Occipital lobe (tissue), 1 donor: ENCODE measurements at regions not wholly inside any gene's neighbourhood (a gene's known extent, or its start where the extent isn't known, plus 50 kb on each side); places are given as distances from the start of the nearest gene placed in this dataset.

ENCODE experiments used
- DNase-seq: peaks from one replicate; lab custom pipeline; 2025; lab: John Stamatoyannopoulos, UW

DNA sequence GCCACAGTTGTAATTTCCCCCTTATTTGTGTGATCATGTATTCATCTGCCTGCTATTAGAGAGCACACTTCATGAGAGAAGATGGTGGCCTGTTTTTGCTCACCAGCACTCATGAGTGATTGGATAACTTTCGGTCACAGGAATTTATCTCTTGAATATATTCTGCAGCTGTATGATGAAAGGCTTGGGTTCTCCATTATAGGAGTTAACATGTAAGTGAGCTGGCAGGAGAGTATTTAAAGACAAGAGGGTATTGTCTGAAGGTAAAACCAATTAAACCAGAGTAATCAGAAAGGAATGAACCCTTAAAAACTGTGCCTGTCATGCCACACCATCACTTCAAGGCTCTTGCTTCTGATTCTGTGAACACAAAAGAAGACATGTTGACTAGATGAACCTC is 574.9 kb upstream of the CAMK1G start:
- no peak for DNase-seq

DNA sequence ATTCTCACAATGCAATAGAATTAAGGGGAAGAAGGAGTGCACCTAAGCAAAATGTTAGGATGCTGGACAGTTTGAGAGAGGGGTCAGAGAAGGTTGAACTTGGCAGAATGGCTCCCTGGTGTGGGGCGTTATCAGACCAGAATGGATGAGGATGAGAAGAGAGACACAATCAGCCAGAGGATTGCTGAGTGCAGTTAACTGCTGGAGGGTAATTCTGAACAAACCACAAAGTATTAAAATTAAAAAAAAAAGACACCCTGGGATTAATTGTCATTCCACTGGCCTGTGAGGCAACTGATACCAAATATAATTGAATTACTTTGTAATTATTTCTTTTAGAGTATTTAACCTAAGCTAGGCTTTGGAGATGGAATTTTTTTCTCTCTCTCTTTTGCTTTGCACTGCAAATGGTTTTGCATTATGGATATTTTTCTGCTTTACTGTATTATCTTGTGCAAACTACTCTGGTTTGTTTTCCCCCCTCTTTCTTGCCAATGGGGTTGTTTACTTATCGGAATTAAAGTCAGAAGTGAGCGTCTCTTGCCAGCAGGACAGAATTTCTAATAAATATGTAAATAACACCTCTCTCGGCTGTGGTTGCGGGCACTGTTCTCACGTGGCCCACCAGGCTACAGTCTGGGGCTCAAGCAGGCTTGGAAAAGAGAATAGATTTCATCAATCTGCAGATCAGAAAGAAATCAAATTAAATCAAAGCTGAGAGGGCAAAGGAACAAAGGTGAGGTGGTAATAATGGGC is 572.9 kb upstream of the CAMK1G start:
- DNase-seq = no peak

DNA sequence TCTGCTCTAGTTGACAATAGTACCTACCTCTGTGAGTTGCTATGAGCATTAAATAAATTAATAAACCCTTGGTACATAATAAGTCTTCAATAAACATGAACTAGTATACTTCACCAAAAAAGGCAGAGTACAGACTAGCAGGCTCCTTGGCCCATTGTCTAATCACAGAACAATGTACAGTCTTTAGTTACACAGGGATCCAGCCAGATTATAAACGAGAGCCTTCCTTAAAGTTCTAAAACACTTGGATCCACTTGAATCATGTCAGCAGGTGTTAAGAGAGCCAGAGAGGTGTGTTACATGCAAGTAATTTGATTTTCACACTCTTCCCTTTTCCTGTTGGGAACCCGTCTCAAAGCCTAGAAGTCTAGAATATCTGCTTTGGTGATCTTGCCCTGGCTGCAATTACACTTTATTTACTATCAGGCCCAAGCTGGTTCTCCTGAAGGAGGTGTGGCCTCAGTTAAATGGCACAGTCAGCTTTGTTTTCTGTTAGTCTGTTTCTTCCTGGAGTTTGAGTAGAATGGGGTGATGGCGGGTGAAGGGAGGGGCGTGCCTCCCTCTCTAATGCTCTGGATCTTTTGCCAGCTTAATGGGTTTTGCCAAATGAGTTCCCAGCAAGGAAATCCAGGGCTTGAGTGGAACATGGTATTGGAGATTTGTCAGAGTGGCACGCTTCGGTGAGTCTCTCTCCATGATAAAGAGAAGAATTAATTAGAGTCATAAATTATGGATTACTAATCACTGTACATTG is 570.9 kb upstream of the CAMK1G start:
- DNase-seq = no peak

DNA sequence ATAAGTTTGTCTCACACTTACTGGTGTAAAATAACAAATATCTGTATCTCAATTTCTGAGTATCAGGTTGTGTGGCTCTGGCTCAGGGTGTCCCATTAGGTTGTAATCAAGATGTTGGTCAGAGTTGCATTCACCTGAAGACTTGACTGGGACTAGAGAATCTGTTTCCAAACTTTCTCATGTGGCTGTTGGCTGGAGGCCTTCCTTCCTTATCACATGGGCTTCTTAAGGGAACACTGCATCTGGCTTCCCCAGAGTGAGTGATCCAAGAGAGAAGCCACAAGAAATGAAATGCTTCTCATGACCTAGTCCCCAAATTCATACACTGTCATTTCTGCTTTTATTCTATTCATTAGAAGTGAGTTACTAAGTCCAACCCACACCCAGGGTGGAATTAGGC is 568.4 kb upstream of the CAMK1G start:
- DNase-seq = no peak

DNA sequence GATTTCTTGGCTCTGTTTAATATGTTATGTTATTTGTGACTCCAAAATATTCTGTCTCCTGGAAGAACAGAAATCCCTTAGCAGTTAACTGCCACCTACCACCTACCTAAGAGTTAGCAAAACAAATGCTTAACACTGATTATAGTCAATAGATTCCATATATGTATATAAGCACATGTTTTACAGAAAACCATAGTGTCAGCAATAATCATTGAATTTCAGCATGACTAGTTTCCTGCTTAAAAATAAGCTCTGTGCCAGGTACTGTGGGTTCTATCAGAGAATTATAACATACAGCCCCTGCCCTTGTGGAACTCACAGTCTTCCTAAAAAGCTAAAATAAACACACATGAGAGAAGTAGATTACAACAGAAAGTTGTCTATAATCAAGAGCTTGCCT is 561.9 kb upstream of the CAMK1G start:
- no peak for DNase-seq

DNA sequence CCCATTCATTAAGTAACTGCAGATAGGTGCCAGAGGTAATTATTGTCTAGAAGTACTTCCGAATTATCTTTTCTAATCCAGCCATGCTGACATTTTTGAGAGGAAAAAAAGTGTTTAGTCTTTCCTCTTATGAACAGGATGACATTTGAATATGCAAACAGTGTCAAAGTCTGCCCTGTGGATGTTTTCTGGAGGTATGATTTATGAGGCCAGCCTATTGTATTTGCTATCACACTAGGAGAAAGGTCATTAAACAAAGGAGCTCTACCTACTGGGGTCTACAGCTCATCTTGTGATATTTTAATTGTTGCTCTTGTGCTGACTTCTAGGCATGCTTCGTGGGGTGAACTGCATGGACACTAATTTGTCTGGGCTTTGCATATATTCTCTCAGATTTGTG is 559.7 kb upstream of the CAMK1G start:
- DNase-seq = no peak

DNA sequence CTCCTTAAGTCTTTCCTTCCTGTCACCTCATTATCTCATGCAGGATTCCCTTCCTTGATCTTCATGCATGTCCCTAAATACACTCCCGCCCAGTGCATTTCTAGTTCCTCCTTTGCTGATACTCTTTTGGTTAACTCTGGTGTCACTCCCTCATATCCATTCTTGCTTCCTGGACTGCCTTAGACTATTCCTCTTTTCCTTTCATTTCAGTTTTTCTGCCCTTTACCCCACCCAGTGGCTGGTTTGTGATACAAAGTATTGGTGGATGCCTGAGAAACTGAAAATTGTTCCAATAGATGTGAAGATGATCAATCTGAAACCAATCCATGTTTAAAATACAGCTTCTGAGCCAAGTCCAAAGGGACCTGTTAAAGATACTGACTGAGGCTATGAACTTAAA is 553.8 kb upstream of the CAMK1G start:
- no peak for DNase-seq

DNA sequence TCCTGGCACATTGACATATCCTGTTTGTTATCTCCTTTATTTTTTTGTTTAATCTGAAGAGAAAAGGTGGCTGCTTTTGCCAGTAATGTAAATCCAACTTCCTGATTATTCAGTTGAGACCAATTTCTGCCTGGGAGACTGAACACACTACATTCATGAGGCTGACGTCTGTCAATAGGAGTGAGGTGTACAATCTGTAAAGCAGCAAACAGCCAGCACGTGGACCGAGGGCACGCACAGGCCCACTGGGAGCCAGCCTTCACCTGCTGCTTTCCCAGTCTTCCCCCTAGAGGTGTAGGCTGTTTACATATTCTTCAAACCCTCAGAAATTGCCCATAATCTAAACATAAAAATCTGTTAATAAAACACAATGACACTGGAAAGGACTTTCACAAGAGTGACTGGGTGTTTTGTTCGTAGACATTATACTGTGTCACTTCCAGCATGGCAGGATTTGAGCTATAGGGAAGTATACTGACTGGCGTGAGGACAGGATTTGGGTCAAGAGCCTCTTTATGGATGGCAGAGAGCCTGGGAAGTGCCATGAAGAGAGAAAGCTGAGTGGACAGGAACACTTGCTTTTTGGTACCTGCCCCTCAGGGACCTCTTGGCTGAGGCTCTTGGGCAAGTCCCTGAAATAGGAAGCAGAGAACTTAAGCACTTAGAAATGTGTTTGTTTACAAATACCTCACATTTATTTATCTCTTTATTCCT is 552.9 kb upstream of the CAMK1G start:
- no peak for DNase-seq

DNA sequence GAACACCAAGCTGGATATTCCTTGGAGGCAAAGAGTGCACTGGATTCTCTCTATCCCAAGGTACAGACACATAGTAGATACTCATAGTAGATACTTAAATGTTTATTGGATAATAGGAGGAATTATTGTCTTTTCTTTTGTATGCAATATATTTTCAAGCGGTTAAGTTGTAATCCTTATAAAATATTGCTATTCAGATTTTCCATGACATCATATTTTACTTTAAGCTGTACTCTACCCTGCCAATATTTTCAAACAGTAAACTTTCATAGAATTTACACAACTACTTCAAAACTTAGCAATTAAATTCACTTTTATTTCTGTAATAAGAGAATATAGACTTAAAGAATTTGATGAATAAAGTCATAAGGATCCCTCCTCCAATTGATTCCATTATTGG is 546.5 kb upstream of the CAMK1G start:
- no peak for DNase-seq

DNA sequence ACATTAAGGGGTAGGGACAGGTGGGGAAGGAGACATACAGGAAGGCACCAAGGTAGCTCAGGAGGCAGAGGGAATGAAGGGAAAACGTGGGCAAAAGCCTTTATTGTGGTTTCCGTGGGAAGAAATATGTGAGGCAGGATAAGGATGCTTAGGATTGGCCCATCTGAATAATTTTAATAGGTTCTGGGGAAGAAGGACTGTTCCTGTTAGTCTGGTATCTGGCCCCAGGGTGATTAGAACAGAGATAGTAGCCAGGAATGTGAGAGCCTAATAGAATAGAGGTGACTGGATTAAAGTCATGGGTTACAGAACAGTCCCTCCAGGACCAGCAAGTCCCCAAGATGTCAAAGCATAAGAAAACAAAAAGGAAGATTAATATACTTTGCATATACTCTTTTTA is 545.2 kb upstream of the CAMK1G start:
- no peak for DNase-seq

DNA sequence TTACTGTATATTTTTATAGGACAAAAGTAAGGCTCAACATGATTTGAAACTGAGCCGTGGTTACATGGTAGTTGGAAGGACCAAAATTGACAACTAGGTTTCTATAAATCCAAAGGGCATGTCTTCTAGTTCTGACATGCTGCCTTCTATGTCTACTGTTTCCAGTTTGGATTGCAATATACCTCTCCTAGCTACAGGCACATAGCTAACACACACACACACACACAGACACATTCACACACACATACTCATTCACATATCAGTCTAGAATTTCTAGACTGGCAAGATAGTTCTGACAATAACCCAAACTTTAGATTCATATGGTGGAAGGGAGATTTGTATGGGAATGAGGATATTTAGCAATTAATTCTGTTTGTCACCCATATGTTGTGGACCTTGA is 544.8 kb upstream of the CAMK1G start:
- DNase-seq = no peak

DNA sequence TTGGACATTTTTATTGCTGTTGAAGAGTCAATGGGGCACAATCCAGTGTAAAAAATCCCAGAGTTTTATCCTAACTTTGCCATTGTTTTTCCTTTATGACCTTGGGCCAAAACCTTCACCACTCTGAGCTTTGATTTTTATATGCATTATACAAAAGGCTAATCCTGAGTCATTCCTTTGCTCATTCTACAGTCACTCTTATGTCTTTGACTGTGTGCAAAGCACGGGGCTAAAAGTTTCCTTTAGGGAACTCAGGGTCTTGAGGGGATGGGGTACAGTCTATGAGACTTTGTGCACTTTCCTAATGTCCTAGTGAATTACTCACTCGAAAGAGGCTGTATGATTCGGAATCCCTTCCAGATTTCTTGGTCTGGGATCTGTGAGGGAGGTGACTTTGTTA is 543.2 kb upstream of the CAMK1G start:
- no peak for DNase-seq

DNA sequence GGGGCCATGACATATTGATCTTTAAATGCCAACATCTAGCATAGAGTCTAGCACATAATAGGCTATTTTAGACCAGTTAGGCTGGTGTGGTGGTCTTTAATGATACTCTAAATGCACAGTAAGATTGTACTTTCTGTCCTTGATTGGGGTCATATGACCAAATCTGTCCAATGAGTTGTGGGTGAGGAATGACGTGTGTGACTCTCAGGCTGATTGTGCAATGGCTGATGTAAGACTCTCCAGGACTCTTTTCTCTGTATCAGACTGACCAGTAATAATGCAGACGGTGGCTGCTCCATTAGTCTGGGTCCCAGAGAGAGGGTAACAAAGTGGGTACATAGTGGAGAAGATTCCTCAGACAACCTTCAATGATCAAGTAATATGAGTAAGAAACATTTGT is 541.6 kb upstream of the CAMK1G start:
- no peak for DNase-seq

DNA sequence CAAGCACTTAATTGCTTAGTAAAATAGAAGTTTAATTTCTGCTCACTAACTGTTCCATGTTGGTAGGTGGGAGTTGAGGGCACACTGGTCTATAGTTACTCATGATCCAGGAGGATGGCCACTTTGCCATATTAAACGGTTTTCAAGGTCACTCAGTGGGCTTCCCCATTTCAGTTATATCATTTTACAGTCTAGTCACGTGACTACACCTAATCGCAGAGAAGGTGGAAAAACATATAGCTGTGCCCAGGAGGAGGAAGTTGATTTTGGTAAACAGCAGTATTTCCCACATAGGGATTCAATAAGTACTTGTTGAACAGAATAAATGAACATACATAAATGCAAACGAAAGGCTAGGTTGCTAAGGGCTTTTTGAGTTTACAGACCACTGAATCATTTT is 541.1 kb upstream of the CAMK1G start:
- DNase-seq = no peak

DNA sequence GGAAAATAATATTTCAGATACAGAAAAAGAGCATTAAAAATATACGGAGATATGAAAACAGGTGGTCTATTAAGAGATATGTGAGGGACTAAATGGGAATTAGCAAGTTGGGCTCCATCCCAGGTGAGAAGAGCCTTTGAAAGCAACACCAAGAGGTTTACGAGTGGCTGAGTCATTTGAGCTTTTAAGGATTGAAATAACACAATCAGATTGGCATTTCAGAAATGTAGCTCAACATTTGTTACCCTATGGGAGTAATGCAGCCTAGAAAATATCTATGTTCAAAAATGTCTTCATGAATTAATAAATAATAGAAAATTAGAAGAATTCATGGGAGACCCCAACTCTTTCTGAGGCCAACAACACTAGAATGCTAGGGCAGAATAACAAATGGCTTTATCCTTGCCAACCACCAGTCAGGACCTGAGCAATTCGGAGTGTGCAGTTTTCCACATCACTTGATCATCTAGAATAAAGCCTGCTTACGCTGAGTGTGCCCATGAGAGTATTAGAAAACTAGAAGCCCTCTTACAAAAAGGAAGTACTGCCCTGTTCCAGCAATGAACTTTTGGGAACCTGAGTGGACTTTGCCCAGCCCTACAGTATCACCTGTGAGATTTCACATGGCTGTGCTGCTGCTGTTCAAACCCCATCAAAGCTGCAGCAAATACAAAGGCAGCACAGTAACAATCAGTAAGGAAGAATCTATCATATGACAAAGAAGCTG is 538.0 kb upstream of the CAMK1G start:
- DNase-seq = no peak

DNA sequence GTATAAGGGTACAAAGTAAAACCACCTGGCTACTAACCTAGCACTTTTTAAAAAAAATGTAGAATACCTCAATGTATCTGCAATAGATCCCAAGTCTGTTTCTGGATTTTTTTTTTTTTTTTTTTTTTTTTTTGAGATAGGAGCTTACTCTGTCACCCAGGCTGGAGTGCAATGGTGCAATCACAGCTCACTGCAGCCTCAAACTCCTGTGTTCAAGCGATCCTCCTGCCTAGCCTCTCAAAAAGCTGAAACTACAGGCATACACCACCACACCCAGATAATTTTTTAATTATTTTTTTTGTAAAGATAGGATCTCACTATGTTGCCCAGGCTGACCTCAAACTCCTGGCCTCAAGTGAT is 537.5 kb upstream of the CAMK1G start:
- DNase-seq = no peak

DNA sequence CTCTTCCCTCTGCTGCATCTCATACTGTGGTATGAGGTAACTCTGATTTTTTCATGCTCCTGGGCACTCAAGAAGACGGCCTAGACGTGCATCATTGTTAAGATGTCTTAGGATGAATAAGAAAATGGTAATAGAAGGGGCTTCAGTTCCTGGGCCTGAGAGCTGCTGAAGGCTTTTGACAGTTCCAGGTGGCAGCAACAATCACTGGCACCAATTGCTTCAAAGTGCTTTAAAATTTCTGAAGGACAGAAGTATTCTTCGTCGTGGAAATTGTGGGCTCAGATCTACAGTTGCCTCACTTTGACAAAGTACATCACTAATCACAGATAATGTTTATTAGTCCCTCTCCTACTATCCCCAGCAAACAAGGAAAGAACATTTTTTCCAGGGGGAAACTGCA is 536.6 kb upstream of the CAMK1G start:
- no peak for DNase-seq

DNA sequence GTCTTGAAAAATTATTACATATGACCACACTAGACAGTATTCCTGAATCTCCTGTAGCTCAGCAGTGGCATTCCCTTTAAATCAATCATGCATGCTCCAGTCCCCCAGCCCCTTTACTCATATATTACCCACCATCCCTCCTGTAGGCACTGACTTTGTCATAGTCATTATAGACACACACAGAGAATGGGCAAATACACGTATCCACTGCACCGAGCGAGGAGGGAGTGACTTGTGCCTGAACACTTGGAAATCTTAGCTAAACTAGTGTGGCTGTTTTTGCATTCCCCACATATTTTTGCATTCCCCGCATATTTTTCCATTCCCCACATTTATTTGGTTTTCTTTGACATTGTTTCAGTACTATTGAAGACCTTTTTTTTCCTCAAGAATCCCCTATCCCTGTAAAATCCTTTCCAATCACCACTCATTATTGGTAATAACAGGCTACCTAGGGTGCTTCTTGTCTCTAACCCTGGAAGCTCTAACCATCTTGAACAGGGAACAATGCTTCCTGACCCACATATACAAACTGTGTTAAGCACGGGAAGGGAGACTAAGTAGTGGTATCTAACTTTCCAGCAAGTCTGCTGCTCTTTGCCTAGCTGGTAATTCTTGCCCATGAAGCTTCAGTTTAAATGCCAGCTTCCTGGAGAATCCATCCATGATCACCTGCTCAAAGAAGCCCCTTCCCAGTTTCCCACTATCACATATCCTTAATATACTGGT is 534.4 kb upstream of the CAMK1G start:
- no peak for DNase-seq

DNA sequence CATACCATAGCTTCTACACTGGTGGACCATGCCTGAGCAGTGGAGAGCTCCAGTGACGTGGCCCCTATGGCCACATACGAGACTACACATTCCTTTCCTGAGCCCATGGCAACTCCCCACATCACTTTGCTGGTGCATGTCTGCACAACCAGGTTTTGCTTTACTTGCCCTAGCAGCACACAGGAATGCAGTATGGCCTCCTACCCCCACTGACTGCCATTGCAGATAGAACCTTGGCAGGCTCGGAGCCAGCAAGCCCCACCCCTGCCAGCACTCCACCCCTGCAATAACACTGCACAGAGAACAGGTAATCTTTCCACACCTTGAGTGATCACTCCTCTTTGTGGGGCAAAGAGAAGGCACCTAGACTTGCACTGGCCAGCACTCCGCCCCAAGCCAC is 531.9 kb upstream of the CAMK1G start:
- DNase-seq = no peak

DNA sequence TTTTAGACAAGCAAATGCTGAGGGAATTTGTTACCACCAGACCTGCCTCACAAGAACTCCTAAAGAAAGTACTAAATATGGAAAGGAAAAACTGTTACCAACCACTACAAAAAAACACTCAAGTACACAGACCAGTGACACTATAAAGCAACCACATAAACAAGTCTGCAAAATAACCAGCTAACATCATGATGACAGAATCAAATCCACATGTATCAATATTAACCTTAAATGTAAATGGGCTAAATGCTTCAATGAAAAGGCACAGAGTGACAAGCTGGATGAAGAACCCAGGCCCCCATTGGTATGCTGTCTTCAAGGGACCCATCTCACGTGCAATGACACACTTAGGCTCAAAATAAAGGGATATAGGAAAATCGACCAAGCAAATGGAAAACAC is 529.9 kb upstream of the CAMK1G start:
- no peak for DNase-seq

DNA sequence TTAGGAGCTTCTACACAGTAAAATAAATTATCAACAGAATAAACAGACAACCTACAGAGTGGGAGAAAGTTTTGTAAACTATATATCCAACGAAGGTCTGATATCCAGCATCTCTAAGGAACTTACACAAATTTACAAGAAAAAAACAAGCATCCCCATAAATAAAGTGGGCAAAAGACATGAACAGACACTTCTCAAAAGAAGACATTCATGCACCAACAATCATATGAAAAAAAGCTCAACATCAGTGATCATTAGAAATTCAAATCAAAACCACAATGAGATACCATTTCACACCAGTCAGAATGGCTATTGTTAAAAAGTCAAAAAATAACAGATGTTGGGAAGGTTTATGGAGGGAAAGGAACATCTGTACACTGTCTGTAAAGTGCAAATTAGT is 526.4 kb upstream of the CAMK1G start:
- no peak for DNase-seq
